GM10248 (cell line): ENCODE measurements at regions not wholly inside any gene's neighbourhood (a gene's known extent, or its start where the extent isn't known, plus 50 kb on each side); places are given as distances from the start of the nearest gene placed in this dataset.

Source experiments
- CTCF ChIA-PET: fragments of 300-600 bp; sonication (Branson Sonifier 250); formaldehyde crosslinking; extraction: SDS; loops from one replicate; lab custom pipeline; 2021; ENCODE audit warnings: antibody characterized with exemption; lab: Yijun Ruan, JAX
- POLR2A ChIA-PET: fragments of 350-650 bp; sonication (Branson Sonifier 250); formaldehyde crosslinking; extraction: SDS; loops from one replicate; lab custom pipeline; 2020; ENCODE audit warnings: antibody characterized with exemption; lab: Yijun Ruan, JAX
- DNase-seq: peaks from one replicate; pipeline ENCODE4 v3.0.0; 2012; ENCODE audit errors: extremely low spot score
- CTCF ChIP-seq: IDR thresholded peaks from 2 replicates; pipeline ENCODE4 v1.5.1; 2012; ENCODE audit warnings: mild to moderate bottlenecking, low read depth; ENCODE audit errors: extremely low read depth, missing control alignments, control extremely low read depth

- DNase-seq, result no peak
- CTCF ChIA-PET, result no interaction called here
Measured at GRCh38 chr2:129689653-129690448, 289.6 kb upstream of the RAB6C start.

GRCh38 chr2:129695496-129695895, 284.0 kb upstream of the RAB6C start:
- TF ChIP-seq CTCF, result no peak
- ChIA-PET CTCF (no interaction called here), POLR2A (no interaction called here)
- no peak for DNase-seq

More at GRCh38 chr2:129689653-129690448, 289.6 kb upstream of the RAB6C start:
- TF ChIP-seq CTCF, result no peak
- POLR2A ChIA-PET, result no interaction called here

GRCh38 chr2:129698593-129698992, 280.9 kb upstream of the RAB6C start:
- no peak for TF ChIP-seq CTCF
- DNase-seq, result no peak
- ChIA-PET POLR2A (no interaction called here), CTCF (no interaction called here)

- TF ChIP-seq CTCF, result no peak
- ChIA-PET CTCF (interaction anchor here (0.9 kb wide), 1 partner anchor 168 kb away, joined by 3 read pairs; no protein-coding TSS in a partner anchor), POLR2A (no interaction called here)
- DNase-seq, result no peak
Measured at GRCh38 chr2:129699781-129700573, 279.5 kb upstream of the RAB6C start.

- CTCF ChIA-PET, result no interaction called here
- POLR2A ChIA-PET, result no interaction called here
- no peak for DNase-seq
- no peak for TF ChIP-seq CTCF
Measured at GRCh38 chr2:129702416-129703176, 276.9 kb upstream of the RAB6C start.

- POLR2A ChIA-PET, result no interaction called here
- DNase-seq, result no peak
- TF ChIP-seq CTCF, result no peak
- CTCF ChIA-PET, result no interaction called here
Measured at GRCh38 chr2:129705085-129705484, 274.4 kb upstream of the RAB6C start.
